ENCODE measurements at regions not wholly inside any gene's neighbourhood (a gene's known extent, or its start where the extent isn't known, plus 50 kb on each side); places are given as distances from the start of the nearest gene placed in this dataset.

DNA sequence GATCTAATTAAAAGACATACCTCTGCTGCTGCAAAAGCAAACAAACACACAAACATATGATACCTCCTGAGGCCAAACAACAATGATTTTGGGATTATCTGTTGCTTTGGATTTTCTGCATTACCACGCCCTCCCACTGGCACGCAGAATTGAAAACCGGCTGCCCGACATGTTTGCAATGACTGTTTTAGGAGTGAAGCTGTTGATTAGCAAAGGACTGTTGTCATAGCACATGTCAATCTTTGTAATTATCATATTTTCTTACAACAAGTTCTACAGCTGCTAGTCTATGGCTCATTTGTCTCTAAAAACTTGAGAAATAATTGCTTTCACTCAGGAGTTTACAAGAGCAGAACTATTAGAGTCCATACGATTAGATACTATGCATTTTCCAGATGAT lies 94.4 kb upstream of the MEIS1 start:
- Histone ChIP-seq H3K4me3 (ENCODE audit: low read length) (no peak overlapping the region), H3K27me3 (ENCODE audit: control insufficient read depth, insufficient read depth, low read length) (no peaks in the 10 kb centered on the region), H3K36me3 (ENCODE audit: control insufficient read depth, insufficient read depth, low read length) (no peaks in the 10 kb centered on the region), H3K4me1 (ENCODE audit: control insufficient read depth, insufficient read depth, low read length) (no peaks in the 10 kb centered on the region), H3K27ac (ENCODE audit: low read length) (no peak overlapping the region), H3K9me3 (replicated peaks; ENCODE audit: control insufficient read depth, low read depth, low read length) (no peaks in the 10 kb centered on the region)
- no peak for DNase-seq
- WGBS (ENCODE audit: insufficient coverage), result no CpG with 5 or more reads among the region's 5 CpGs

DNA sequence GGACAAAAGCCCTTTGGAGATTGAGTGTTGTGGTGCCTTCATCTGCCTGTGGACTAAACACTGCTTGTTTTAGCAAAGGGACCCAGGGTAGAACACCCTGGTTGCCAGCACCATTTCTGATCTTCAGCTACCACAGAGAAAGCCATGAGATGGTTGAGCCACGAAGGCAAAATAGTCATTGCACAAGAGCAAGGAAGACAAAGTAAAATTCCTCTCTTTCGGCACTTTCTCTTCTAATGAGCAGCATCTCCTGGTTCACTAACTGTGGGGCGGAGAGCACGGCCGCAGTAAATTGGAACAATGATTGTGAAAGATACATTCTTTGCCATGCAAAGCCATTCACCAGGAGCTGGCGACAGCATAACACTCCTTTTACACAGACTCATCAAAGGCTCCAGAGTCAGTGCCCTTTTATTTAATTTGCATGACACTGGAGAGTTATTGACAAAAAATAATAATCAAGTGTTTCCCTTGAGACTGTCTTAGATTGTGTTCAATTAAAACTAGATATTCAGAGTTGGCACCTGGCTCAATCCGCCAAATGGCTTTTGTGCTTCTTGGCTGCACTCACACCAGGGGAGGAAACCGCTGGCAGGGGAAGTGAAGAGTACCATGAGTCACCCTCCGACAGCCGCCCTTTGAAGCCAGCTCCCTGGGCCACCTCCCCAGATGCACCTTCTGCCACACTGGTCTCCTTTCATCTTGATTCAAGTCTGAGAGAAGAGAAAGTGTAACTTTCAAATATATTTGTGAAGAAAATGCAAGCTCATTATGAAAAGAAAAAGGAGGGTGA lies 100.5 kb upstream of the MEIS1 start:
- Histone ChIP-seq H3K4me1 (ENCODE audit: control insufficient read depth, insufficient read depth, low read length) (no peaks in the 10 kb centered on the region), H3K27ac (ENCODE audit: low read length) (no peak overlapping the region), H3K4me3 (ENCODE audit: low read length) (no peak overlapping the region), H3K36me3 (ENCODE audit: control insufficient read depth, insufficient read depth, low read length) (no peaks in the 10 kb centered on the region), H3K27me3 (ENCODE audit: control insufficient read depth, insufficient read depth, low read length) (no peaks in the 10 kb centered on the region), H3K9me3 (replicated peaks; ENCODE audit: control insufficient read depth, low read depth, low read length) (no peaks in the 10 kb centered on the region)
- DNase-seq, result no peak
- WGBS (ENCODE audit: insufficient coverage), result 73% methylated on average over 4 of the region's 10 CpGs

DNA sequence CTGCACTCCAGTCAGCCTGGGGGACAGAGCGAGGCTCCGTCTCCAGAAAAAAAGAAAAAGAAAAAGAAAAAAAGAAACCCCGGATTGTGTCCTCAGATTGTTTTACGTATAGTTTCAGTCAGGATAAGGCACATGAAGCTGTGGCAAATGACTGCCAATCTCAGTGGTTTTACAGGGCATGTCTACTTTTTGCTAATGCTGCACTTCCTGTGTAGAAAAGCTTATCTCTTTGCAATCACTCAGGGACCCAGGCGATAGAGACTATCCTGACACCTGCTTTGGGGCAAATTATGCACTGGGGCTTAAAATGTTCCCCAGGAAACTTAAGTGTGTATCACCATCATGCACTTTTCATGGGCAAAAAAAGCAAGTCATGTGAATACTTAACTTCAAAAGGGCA lies 103.7 kb upstream of the MEIS1 start:
- no peak for DNase-seq
- Histone ChIP-seq H3K36me3 (ENCODE audit: control insufficient read depth, insufficient read depth, low read length) (no peaks in the 10 kb centered on the region), H3K4me1 (ENCODE audit: control insufficient read depth, insufficient read depth, low read length) (no peaks in the 10 kb centered on the region), H3K4me3 (ENCODE audit: low read length) (no peak overlapping the region), H3K27me3 (ENCODE audit: control insufficient read depth, insufficient read depth, low read length) (peaks cover 3% of the 10 kb centered on the region), H3K27ac (ENCODE audit: low read length) (no peak overlapping the region), H3K9me3 (replicated peaks; ENCODE audit: control insufficient read depth, low read depth, low read length) (no peaks in the 10 kb centered on the region)
- WGBS (ENCODE audit: insufficient coverage), result 78% methylated on average over 5 of the region's 5 CpGs

DNA sequence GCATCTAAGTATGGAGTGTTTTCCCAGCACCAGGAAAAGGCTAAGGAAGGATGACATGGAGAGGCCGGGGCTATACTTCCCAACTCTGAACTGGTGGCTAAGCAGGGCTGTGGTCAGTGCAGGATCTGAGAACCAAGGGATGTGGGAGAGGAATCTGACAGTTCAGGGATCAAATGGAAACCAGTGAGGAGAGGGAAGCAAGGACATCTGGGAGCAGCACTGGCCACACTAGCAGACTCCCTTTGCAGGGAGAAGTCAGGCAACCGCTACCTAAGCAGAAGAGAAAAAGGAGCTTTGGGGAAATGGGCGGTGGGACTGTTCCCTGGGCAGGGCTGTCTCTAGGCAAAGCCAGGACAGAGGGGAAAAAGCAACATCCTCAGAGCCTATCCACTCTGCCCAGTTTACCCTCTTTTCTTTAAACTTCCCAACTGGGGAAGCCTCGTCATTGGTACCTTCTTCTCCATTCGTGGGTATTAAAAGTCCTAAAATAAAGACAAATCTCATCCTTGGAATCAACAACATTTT lies 105.8 kb upstream of the MEIS1 start:
- 100% methylated on average over 1 of the region's 5 CpGs for WGBS (ENCODE audit: insufficient coverage)
- no peaks in the 10 kb centered on the region for H3K4me1 ChIP-seq (ENCODE audit: control insufficient read depth, insufficient read depth, low read length)

DNA sequence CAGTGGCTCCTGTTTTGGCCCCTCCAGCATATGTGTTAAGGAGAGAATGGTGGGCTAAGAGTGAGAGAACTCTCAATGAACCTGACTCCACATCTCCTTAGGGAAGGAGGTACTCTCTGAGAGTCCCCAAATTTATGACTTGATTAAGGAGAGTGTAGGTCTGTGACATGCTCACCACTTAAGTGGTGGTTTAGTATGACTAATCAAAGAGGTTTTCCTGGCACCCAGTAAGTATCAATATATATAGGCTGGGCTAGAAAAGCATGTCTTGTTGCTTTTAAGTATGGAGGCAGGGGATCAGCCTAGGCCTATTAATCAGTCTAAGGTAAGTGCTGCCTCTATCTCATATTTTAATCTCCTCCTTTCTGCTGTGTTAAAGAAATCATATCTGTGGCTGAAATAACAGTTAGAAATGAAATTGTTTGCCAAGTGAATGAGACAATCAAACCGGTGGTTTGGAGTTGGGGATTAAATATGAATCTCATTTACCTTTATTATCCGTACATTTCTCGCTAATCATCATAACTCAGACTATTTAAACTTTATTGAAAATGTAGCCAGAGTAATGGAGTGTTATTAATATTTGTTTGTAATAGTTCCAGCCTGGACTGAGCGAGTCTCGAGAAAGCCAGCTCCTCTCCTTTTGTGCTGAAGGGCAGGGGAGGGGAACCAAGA lies 107.7 kb upstream of the MEIS1 start:
- WGBS (ENCODE audit: insufficient coverage), result 84% methylated on average over 2 of the region's 5 CpGs
- no peak for DNase-seq
- no peak overlapping the region for H3K27ac ChIP-seq (ENCODE audit: low read length)
- no peaks in the 10 kb centered on the region for H3K4me1 ChIP-seq (ENCODE audit: control insufficient read depth, insufficient read depth, low read length)
- peaks cover 3% of the 10 kb centered on the region for H3K27me3 ChIP-seq (ENCODE audit: control insufficient read depth, insufficient read depth, low read length)
- H3K36me3 ChIP-seq (ENCODE audit: control insufficient read depth, insufficient read depth, low read length), result no peaks in the 10 kb centered on the region
- H3K4me3 ChIP-seq (ENCODE audit: low read length), result no peak overlapping the region
- H3K9me3 ChIP-seq (replicated peaks; ENCODE audit: control insufficient read depth, low read depth, low read length), result no peaks in the 10 kb centered on the region

More for the DNA sequence above, 105.8 kb upstream of the MEIS1 start:
- no peak for DNase-seq
- Histone ChIP-seq H3K27ac (ENCODE audit: low read length) (no peak overlapping the region), H3K36me3 (ENCODE audit: control insufficient read depth, insufficient read depth, low read length) (no peaks in the 10 kb centered on the region), H3K4me3 (ENCODE audit: low read length) (no peak overlapping the region), H3K27me3 (ENCODE audit: control insufficient read depth, insufficient read depth, low read length) (peaks cover 3% of the 10 kb centered on the region), H3K9me3 (replicated peaks; ENCODE audit: control insufficient read depth, low read depth, low read length) (no peaks in the 10 kb centered on the region)

DNA sequence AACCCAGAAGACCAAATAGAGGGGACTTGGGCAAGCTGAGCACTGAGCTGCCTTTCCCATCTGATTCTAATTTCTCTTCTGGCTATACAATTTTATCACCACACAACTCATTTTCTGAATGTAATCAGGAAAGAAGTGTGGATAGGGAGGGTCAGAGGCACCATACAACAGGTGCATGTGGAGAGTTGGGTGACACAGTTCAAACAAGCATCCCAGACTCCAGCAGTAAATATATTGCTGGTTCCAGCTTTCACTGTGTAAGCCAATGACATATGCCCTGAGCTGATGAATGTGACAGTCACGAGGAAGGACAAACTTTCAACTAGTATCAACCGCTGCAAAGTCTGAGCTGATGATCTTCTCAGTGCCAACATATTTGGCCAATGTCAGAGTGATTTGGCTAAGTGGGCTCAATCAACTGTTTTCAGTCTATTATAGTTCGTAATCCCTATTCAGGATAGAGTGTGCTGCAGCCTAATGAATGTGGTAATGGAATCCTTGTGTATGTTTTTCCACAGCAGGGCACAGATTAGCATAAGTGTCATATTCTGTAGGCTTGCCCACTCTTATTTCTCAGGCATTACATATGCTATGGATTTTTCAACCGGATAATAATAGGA lies 109.9 kb upstream of the MEIS1 start:
- Histone ChIP-seq H3K4me3 (ENCODE audit: low read length) (no peak overlapping the region), H3K4me1 (ENCODE audit: control insufficient read depth, insufficient read depth, low read length) (no peaks in the 10 kb centered on the region), H3K27me3 (ENCODE audit: control insufficient read depth, insufficient read depth, low read length) (peaks cover 3% of the 10 kb centered on the region), H3K27ac (ENCODE audit: low read length) (no peak overlapping the region), H3K36me3 (ENCODE audit: control insufficient read depth, insufficient read depth, low read length) (no peaks in the 10 kb centered on the region), H3K9me3 (replicated peaks; ENCODE audit: control insufficient read depth, low read depth, low read length) (no peaks in the 10 kb centered on the region)
- no peak for DNase-seq
- WGBS (ENCODE audit: insufficient coverage), result 60% methylated on average over 1 of the region's 4 CpGs

DNA sequence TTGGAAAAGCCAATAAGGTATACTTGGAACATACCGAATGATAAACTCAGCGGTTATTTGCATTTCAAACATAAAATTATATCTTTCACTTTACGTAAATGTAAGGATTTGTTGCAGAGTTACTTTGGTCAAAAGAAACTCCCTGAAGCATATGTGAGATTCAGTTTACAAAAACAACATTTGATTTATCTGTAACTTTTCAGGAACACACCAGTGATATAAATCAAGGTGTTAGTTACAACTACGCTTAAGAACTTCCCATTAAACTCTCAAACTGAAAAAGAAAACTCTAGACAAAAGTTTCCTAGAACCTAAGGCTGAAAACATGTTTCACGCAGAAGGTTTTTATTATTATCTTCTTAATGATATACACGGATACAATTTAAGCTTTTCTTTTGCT lies 110.6 kb upstream of the MEIS1 start:
- H3K4me1 ChIP-seq (ENCODE audit: control insufficient read depth, insufficient read depth, low read length), result no peaks in the 10 kb centered on the region
- no peaks in the 10 kb centered on the region for H3K36me3 ChIP-seq (ENCODE audit: control insufficient read depth, insufficient read depth, low read length)
- no peak for DNase-seq
- no peaks in the 10 kb centered on the region for H3K9me3 ChIP-seq (replicated peaks; ENCODE audit: control insufficient read depth, low read depth, low read length)
- H3K27me3 ChIP-seq (ENCODE audit: control insufficient read depth, insufficient read depth, low read length), result peaks cover 3% of the 10 kb centered on the region
- no peak overlapping the region for H3K4me3 ChIP-seq (ENCODE audit: low read length)
- WGBS (ENCODE audit: insufficient coverage), result no CpG with 5 or more reads among the region's 6 CpGs
- H3K27ac ChIP-seq (ENCODE audit: low read length), result no peak overlapping the region

DNA sequence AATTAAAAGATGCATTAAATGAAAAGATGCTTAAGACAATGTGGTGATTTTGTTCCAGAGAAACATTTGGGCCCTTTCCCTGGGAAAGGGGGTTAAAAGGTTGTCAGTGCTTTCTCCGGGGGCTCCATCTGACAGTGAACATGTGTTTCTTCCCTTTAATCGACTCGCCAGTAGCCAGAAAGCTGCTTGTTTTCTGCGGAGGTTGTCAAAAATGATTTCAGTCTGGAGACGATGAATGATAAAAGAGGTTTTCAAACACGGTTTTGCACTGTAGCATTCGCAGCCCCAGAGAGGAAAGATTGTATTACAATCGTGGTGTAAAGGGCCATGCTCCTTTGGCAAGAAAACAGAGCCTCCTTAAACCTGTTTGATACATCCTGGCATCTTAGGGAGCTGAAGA lies 111.5 kb upstream of the MEIS1 start:
- no peaks in the 10 kb centered on the region for H3K36me3 ChIP-seq (ENCODE audit: control insufficient read depth, insufficient read depth, low read length)
- WGBS (ENCODE audit: insufficient coverage), result 19% methylated on average over 7 of the region's 8 CpGs
- no peaks in the 10 kb centered on the region for H3K27me3 ChIP-seq (ENCODE audit: control insufficient read depth, insufficient read depth, low read length)
- no peaks in the 10 kb centered on the region for H3K4me1 ChIP-seq (ENCODE audit: control insufficient read depth, insufficient read depth, low read length)
- no peak overlapping the region for H3K4me3 ChIP-seq (ENCODE audit: low read length)
- H3K27ac ChIP-seq (ENCODE audit: low read length), result no peak overlapping the region
- no peak for DNase-seq
- no peaks in the 10 kb centered on the region for H3K9me3 ChIP-seq (replicated peaks; ENCODE audit: control insufficient read depth, low read depth, low read length)

DNA sequence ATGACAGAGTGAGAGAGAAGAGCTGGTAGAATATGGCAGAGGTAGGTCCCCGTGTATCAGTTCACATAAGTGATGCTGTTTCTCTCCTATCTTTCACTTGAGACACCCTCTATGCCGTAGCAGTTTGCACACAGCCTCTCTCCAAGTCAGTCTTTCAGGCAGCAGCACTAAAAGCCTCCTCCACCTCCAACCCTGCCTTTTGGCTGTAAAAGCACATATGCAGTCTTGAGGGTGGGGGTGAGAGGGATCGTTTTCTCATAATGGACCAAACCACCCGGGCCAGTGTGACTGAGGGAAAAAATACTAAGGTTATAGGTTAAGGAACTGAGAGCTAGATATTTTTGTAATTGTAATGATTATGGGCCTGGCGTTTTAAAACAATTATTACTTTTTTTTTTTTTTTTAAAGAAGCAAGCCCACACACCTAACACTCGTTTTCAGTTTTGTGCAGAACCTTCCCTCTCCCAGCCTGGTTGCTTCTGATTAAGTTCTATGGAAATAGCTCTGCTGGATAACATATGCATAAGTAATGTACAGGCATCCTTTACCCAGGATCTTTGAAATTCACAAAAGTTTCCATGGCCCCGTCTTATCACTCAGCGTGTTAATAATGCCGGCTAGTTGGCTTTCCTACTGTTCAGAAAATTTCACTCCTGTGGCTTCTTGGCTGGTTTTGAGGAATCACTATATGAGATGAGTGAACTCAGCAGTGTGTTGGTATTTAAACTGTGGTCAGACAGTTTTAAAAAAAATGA lies 112.2 kb upstream of the MEIS1 start:
- WGBS (ENCODE audit: insufficient coverage), result 50% methylated on average over 2 of the region's 9 CpGs
- H3K27ac ChIP-seq (ENCODE audit: low read length), result no peak overlapping the region

More for the DNA sequence above, 112.2 kb upstream of the MEIS1 start:
- no peaks in the 10 kb centered on the region for H3K27me3 ChIP-seq (ENCODE audit: control insufficient read depth, insufficient read depth, low read length)
- H3K36me3 ChIP-seq (ENCODE audit: control insufficient read depth, insufficient read depth, low read length), result no peaks in the 10 kb centered on the region
- H3K4me1 ChIP-seq (ENCODE audit: control insufficient read depth, insufficient read depth, low read length), result no peaks in the 10 kb centered on the region
- no peak for DNase-seq
- H3K9me3 ChIP-seq (replicated peaks; ENCODE audit: control insufficient read depth, low read depth, low read length), result no peaks in the 10 kb centered on the region
- no peak overlapping the region for H3K4me3 ChIP-seq (ENCODE audit: low read length)

All from muscle of leg (tissue), 3 donors.